RWPE1 (cell line): ENCODE measurements at regions not wholly inside any gene's neighbourhood (a gene's known extent, or its start where the extent isn't known, plus 50 kb on each side); places are given as distances from the start of the nearest gene placed in this dataset.

Experiments
- CTCF ChIA-PET: fragments of 350-600 bp; sonication (Branson Sonifier 250); formaldehyde crosslinking; extraction: SDS; loops from one replicate; lab custom pipeline; 2021; lab: Yijun Ruan, JAX
- POLR2A ChIA-PET: fragments of 400-600 bp; formaldehyde crosslinking; extraction: SDS; loops from one replicate; lab custom pipeline; 2020; ENCODE audit warnings: antibody characterized with exemption; ENCODE audit not compliant: low non-redundant PET; lab: Yijun Ruan, JAX
- DNase-seq: peaks from one replicate; pipeline ENCODE4 v3.0.0; 2012; ENCODE audit warnings: low spot score
- H3K27ac ChIP-seq: fragments of 450-650 bp; 2 replicates; pipeline ENCODE4 v1.5.1; 2017
- TF ChIP-seq, protein P1 (sequence below): fragments of 450-650 bp; conservative IDR thresholded peaks from 2 replicates; pipeline ENCODE4 v1.5.1; 2017; ENCODE audit warnings: low read depth, mild to moderate bottlenecking

DNA sequence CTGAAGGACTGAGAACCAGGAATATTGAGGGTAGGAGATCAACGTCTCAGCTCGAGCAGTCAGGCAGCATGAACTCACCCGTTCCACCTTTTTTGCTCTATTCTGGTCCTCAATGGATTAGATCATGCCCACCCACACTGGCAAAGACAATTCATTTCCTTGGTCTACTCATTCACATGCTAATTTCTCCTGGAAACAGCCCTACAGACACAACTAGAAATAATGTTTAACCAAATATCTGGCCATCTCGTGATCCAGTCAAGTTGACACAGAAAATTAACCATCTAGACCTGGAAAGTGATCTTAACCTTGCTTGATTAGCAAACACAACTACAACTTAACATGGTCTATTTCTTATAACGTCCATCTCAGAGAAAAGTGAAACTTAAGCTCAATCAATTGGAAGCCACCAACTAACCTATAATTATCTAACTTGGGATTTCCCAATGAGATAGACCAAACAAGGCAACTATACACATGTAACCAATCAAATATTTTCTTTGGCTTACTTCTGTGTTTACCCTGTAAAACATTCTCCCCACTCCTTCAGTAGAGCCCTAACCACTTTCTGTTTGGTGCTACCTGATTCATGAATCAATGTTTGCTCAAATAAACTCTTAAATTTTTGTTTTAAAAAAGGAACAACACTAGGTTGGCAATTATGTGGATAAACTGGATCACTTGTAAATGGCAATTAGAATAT lies 69.7 kb upstream of the MAMLD1 start:
- POLR2A ChIA-PET = no interaction called here
- H3K27ac ChIP-seq = no peak overlapping the region
- CTCF ChIA-PET = no interaction called here
- TF ChIP-seq, protein P1, sequence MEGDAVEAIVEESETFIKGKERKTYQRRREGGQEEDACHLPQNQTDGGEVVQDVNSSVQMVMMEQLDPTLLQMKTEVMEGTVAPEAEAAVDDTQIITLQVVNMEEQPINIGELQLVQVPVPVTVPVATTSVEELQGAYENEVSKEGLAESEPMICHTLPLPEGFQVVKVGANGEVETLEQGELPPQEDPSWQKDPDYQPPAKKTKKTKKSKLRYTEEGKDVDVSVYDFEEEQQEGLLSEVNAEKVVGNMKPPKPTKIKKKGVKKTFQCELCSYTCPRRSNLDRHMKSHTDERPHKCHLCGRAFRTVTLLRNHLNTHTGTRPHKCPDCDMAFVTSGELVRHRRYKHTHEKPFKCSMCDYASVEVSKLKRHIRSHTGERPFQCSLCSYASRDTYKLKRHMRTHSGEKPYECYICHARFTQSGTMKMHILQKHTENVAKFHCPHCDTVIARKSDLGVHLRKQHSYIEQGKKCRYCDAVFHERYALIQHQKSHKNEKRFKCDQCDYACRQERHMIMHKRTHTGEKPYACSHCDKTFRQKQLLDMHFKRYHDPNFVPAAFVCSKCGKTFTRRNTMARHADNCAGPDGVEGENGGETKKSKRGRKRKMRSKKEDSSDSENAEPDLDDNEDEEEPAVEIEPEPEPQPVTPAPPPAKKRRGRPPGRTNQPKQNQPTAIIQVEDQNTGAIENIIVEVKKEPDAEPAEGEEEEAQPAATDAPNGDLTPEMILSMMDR = no peak
- DNase-seq = no peak

DNA sequence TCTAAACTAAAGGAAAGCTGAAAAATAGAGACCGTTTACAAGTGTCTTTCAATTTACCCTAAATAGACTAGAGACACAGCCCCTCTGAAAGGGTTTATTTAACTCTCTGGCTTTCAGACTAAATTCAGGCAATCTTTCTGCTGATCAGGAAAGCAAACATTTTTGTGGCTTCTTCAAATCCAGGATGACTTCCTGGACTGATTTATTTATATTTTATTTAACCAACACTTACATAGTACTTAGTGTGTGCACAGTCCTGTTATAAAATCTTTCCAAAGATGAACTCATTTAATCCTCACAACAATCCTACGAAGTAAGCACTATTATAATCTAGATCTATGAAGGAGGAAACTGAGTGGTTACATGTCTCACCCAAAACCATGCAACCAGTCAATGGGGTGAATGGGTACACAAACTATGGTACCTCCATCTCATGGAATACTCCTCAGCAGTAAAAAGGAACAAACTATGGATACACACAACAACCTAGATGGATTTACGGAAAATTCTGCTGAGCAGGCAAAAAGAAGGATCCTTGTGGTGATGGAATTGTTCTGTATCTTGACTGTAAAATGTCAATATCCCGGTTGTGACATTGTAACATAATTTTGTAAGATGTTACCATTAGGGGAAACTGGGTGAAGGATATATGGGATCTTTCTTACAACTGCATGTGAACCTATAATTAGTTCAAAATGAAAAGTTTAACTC lies 64.1 kb upstream of the MAMLD1 start:
- TF ChIP-seq, protein P1 = no peak
- no peak for DNase-seq
- no peak overlapping the region for H3K27ac ChIP-seq
- ChIA-PET POLR2A (no interaction called here), CTCF (no interaction called here)

DNA sequence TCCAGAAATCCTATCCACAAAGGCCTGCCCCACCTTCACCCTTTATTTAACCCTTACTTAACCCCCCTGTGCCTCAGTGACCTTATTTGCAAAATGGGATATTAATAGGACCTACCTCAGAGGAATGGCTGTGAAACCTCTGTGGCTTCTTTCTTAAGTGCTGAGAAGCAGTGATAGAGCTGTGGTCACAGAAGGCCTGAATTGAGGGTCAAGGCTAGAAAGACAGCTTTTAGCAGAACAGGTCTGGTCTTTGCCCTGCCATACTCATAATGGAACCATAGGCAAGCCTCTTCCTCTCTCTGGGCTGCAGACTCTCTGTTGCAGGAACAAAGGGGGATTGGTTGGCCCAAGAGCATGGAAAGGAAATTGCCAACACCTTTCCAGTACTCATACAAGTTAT lies 63.5 kb upstream of the MAMLD1 start:
- CTCF ChIA-PET = no interaction called here
- no peak for DNase-seq
- TF ChIP-seq, protein P1 = no peak
- H3K27ac ChIP-seq = no peak overlapping the region
- POLR2A ChIA-PET = no interaction called here

DNA sequence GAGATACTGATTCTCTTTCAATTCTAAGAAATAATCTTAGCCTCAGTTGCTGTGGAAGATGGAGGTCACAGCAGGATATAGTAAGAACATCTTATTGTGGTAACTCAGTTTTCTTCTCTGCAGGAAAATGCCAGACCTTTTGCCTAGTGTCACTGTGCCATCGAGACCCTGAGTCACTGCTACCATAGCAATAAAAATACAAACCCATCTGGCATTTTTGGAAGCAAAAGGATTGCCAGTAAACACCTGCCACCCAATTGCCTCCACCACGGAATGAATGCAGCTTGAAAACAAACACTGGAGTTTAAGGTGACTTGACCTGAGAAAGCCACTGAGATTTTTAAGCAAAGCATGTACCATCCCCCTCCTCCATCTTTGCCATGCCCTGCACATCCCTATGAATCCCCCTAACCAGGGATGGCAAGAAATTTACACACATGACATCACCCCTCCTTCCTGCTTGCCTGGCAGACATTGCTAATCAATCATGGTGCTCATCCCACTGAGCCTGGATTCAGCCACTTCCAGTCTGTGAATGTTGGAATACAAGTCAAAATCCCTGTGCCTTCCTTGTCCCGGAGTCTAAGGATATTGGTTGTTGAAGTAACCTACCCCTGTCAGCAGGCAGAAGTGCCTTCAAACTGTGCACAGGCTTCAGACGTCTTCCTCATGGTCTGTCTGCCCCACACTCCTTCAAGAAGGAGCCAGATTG lies 59.6 kb upstream of the MAMLD1 start:
- POLR2A ChIA-PET = no interaction called here
- DNase-seq = no peak
- CTCF ChIA-PET = interaction anchor here (0.7 kb wide), 1 partner anchor 14 kb away, joined by 3 read pairs; no protein-coding TSS in a partner anchor
- no peak overlapping the region for H3K27ac ChIP-seq
- TF ChIP-seq, protein P1 = no peak

DNA sequence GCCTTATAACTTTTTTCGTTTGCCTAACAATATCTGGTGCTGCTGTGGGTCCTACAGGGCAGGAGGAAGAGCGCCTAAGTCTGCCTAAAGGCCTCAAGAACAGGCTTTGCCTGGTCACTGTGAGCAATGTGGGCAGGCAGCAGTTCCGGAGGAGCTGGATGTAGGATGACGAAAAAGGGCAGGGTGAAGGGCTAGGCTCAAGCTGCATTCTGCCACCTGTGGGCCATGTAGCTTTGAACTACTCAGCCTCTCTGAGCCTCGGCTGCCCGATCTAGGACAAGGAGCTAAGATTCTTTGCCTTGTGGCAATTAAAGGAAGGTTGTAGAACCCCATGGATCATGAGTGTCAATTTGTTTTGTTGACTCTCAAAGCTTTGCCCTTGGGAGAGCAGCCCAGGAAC lies 57.1 kb upstream of the MAMLD1 start:
- ChIA-PET CTCF (no interaction called here), POLR2A (no interaction called here)
- no peak for DNase-seq
- H3K27ac ChIP-seq = no peak overlapping the region
- TF ChIP-seq, protein P1 = no peak

DNA sequence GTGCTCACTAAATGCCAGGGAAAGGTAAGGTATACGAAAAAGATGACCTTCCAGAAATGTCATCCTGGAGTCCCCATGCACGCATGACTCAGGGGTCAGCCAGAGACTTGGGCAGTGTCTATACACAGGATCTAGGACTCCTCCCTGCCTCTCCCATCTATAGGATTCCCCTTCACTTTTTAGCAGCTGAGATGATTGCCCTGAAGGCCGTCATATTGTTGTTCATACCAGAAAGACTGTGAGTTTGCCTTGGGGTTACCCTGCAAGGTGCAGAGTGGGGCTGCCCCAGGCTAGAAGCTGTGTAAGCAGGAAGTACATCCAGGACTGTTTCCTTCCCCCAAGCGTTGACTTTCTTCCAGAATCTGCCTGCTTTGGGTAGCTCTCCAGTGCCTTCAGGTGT lies 55.1 kb upstream of the MAMLD1 start:
- no peak for DNase-seq
- no peak overlapping the region for H3K27ac ChIP-seq
- ChIA-PET POLR2A (no interaction called here), CTCF (no interaction called here)
- TF ChIP-seq, protein P1 = no peak
